Fibroblast of skin of left biceps (primary cell): ENCODE measurements at regions not wholly inside any gene's neighbourhood (a gene's known extent, or its start where the extent isn't known, plus 50 kb on each side); places are given as distances from the start of the nearest gene placed in this dataset.
"Not testable (repeated sequence)": the region's sequence is repeated elsewhere in the genome, so short reads cannot be mapped to it uniquely, and the experiment has no call there.

Experiments used
- DNase-seq, 2 experiments: peaks; one replicate each; pipeline ENCODE4 v3.0.0-alpha.2; 2013; ENCODE audit warnings: low read depth in 2 of 2

DNA sequence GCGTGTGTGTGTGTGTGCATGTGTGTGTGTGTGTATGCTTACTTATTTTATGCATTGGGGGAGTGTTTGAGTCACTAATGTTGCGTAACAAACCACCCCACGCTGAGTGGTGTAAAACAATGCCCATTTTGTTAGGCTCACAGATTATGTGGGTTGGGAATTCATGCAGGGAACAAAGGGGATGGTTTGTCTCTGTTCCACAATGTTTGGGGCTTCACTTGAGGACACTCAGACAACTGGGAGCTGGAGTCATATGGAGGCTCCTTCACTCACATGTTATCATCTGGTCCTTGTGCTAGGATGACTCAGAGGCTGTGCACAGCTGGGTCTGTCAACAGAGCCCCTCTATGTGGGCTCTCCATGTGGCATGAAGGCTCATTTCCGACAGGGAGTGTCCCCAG lies 51.3 kb upstream of the LARGE1 start:
- DNase-seq = no peak

DNA sequence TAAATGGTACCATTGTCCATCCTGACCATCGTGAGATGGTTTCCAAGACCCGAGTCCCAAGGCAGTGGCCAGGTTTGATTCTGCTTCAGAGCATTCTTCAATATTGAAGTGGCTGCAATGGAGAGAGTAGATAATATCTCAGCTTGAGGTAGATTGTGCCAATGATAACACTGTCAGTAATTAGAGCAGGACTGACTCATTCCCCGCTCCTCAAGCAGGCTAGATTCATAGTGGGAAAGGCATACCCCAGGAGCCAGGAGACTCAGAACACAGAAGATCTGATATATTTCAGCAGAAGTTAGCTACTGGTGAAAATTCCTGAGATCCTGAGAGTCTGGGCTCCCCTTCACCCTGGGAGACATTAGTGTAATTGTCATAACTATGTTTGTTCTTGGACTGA lies 55.6 kb upstream of the LARGE1 start:
- DNase-seq = no peak

DNA sequence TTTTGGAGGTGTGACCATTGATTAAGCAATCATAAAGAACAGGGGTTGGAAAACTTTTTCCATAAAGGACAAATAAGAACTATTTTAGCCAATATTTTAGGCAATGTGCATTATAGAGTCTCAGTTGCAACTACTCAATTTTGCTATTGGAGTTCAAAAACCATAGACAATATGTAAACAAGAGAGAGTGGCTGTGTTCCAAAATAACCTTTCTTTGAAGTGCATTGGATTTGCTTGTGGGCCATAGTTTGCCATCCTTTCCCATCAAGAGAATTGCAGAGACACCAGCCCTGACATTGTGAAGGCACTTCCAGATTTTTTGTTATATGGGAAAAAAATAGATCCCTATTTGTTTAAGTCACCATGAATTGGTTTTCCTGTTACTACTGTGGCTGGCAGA lies 63.3 kb upstream of the LARGE1 start:
- DNase-seq = no peak

DNA sequence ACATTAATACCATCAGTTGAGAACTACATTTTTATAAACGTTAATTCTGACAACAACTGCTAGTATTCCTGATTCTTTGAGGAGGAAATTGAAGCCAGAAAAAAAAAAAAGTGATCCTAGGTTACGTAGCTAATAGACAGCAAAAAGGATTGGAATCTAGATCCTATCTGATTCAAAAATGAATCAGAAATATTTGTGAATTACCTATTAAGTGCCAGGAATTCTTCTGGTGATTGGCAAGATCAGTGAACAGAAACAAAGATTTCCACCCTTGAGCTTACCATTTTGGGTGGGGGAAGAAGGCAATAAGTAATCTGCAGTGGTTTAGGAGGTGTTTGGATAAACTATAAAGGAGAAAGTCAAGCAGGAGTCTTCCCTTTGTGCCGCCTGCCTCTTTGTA lies 63.9 kb upstream of the LARGE1 start:
- no peak for DNase-seq

DNA sequence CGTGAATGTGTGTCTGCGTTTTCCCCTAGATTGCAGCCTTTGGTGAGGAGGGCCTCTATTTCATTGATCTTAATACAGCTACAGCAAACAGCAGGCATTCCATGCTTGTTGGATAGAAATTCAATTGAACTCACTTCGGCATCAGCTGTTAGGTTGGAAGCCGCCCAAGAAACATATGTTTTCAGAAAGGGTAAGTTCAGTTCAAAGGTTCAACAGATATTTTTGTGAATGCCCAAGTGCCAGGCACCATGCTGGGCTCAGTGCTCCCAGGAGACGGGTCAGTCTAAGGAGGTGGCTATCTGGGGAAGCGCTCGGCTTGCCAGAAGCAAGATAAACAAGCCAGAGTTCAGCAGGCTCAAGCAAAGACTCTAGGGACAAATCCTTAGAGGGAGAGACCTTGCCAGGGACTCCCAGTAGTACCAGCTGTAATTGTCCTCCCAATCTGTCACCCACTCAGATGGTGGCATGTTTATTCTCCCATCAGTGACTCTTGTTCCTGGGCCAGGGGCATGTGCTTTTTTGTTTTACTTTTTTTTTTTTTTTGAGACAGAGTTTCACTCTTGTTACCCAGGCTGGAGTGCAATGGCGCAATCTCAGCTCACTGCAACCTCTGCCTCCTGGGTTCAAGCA lies 64.5 kb upstream of the LARGE1 start:
- no peak for DNase-seq

DNA sequence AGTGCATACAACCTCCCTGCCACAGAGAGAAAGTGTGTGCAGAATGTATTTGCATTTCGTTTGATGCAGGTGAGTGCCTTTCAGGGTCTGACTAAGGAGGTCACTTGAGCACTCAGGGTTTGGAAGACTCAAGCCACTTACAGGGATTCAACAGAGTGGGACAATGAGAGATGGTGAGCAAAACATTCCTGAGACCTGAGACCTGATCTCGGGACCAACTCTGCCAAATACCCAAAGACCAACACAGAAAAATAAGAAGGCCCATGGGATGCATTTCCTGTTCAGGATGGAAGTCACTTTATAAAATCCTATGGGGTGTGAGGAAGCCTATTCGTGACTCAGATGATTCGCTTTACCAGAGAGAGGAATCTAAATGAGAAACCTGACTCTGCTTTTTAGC lies 65.2 kb upstream of the LARGE1 start:
- DNase-seq = no peak

DNA sequence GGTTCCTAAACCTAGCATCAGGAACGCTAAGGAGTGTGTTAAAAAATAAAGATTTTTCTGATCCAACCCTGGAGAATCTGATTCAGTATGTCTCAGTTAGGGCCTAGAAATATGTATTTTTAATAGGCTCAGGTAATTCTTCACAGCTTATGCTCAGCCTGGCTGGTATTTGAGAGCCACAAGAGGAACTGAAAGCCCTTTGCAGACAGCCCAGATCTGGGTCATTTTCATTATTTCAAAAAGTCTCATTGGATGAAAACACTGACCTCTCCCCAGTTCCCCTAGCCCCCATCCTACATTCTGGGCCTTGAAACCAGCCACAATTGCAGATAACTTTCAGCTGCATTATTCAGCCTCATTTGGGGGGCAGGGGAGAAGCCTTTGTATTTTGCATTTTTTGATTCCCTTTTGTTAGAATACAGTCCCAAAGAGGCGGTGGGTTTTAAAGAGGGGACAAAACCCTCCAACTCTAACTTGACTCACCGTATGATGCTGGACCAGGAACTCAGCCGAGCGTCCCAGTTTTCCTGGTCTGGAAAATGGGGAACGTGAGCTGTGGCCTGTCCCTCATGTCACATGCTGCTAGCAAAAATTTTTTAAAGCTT lies 66.0 kb upstream of the LARGE1 start:
- no peak for DNase-seq

DNA sequence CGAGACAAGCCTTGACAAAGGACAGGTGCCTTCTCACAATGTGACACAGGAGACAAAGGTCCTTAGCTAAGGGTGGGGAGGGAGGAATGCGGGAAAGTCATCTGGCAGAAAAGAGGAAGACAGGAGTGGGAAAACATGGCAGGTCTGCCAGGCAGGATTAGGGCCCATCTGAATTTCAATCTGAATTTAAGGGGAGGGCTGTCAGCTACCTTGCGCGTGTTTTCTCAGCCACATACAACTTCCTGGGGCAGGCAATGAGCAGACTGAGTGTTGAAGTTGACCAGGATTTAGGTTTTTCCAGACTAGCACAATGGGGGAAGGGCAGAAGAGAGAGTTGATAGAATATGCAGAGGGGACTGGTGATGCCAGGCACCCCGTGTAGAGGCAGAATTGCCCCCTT lies 66.7 kb upstream of the LARGE1 start:
- no peak for DNase-seq

DNA sequence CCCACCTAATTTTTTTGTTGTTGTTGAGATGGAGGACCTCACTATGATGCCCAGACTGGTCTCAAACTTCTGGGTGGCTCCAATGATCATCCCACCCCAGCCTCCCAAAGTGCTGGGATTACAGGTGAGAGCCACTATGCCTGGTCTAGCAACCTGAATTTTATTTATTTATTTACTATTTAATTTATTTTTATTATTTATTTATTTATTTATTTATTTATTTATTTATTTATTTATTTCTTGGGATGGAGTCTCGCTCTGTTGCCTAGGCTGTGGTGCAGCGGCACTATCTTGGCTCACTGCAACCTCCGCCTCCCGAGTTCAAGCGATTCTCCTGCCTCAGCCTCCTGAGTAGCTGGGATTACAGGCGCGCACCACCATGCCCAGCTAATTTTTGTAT lies 69.0 kb upstream of the LARGE1 start:
- not testable (repeated sequence) for DNase-seq

DNA sequence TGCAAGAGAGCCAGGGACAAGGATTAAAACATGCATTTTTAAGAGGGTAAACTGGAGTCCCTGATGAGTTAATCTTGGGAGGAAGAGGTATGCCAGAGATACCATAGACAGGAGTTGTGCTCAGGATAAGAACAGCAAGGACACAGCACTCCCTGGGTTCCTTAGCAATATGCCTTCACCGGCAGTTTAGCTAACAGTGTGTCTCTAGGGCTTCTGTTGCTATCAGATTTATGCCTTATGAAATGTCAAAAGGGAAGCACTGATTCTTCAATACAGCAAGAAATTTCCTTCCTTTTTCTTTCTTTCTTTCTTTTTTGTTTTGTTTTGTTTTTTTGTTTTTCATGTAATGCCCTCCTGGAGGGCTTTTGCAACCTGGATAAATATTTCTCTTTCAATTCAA lies 71.3 kb upstream of the LARGE1 start:
- DNase-seq = no peak

DNA sequence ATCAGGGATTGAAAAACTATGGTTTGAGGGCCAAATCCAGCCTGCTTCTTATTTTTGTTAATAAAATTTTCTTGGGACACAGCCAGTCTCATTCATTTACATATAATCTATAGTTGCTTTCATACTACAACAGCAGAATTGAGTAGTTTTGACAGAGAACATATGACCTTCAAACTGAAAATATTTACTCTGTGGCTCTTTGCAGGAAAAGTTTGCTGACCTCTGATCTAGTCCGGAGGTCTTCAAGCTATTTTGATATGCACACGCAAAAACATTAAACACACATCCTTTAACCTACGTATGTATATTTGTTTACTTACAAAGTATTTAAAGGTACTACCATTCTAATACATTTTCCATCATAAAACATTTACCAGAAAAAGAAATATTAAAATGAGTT lies 76.5 kb upstream of the LARGE1 start:
- no peak for DNase-seq

DNA sequence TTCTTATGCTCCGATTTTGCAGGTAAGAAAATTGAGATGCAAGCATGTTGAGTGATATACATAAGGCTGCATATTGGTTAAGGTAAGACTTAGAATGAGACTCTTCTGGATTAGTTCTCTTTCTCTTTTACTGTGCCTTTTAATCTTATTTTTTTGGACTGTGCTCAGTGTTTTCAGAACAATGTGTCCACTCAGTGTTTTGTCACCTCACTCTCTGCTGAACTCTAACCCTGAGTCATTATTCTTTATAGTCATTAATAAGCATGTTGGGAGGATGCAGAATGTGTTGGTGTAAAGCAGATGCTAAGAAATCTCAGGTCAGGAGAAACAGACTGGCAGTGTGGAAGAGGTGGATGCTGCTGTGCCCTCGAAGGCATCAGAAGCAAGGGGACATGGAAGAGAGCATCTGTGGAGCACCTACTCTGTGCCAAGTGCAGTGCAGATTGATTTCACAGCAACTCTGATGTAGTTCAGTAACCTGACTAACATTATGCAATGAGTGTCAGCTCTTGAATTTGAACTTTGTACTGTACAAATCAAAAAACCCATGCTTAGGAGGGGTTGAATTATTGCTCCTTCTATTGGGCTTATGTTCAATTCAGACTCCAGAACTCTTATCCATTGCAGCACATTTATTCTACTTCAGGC lies 80.7 kb upstream of the LARGE1 start:
- DNase-seq = no peak

DNA sequence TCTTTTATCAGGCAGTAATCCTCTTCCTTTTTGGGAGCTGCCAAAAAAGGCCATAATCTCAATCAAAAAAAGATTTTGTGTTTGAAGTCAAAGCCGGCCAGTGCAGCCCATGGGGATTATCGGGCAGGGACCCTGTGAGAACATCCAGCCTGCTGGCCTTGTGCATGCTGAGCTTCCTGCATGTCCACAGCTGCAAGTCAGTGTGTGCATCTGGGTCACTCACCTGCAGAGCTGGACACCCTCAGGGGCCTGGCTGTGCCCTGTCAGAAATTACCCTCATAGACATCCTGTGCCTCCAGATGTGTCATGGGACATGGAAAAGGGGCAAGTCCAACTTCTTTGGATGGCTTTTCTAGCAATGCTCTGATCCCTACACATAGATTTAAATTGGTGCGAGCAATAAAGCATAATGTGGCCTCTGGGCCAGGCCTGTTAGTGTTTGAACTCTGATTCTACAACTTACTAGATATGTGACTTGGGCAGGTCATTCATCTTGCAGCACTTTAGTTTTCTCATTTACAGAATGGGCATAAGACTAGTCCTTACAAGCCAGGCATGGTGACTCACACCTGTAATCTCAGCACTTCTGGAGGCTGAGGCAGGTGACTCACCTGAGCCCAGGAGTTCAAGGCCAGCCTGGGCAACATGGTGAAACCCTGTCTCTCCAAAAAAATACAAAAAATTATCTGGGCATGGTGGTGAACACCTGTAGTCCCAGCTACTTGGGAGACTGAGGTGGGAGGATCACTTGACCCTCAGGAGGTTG lies 81.6 kb upstream of the LARGE1 start:
- no peak for DNase-seq

DNA sequence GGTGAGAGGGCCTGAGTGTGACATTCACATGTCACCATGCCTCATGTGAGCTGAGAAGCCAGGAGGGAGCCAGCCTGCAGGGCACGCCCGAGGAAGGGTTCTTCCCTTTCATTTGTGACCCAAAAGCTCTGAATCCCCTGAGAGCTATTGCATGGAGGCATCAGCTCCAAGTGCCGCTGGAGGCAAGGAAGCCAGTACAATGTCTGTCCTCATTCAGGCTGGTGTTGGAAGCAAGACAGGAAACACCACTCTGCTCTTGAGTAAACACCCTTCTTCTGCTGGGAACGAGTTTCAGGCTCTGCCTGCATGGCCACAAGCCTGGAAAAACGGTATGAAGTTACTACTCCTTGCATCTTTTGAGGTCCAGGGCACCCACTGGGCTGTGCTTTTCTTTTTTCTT lies 83.8 kb upstream of the LARGE1 start:
- no peak for DNase-seq

DNA sequence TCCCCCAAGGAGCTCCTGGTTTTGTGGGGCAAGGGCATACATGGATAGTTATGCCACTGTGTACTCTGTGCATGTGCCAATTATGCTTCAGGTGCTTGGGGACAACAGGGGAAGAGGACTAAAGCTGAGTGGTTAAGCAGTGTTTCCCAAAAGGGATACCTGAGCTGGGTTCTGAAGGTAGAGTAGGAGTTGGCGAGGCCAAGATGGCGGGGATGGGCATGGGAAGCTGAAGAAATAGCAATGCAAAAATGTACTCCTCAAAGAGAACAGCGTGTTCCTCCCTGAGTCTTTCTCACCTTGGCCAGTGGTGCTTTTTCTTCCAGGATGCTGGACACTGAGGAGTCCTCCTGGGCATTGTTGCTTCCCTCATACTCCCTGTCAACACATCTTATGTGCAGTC lies 90.0 kb upstream of the LARGE1 start:
- DNase-seq = no peak

DNA sequence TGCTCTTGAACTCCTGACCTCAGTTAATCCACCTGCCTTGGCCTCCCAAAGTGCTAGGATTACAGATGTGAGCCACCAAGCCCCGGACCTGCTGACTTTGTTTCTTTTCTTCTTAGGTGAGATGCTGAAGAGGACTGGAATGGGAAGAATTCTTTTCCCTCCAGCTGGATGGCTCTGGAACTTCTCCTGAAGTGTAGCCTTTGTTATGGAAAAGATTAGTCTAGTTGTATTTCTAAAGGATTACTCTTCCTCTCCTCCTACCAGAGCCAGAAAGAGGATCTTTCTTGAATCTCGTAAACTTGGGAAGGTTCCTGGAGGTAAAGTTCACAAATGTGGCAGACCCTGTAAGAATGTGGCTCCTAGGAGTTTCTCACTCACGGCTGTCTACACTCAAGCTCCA lies 95.4 kb upstream of the LARGE1 start:
- DNase-seq = no peak

DNA sequence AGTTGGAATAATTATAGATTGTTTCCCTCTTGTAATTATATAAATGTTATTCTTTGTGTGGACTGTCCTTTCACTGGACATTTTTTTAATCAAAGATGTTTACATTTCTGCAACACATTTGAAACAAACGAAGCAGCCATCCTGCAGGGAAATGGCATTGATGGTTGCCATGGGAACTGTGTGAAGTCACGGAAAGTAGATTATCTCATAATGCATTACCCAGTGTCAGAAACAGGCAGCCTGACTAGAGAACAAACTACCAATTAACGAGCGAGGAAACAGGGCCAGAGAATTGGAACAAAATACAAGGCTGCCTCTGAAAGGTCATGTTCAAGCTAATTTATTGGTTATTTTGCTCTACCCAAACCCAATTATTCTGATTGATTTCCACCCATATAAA lies 96.9 kb upstream of the LARGE1 start:
- DNase-seq = no peak

DNA sequence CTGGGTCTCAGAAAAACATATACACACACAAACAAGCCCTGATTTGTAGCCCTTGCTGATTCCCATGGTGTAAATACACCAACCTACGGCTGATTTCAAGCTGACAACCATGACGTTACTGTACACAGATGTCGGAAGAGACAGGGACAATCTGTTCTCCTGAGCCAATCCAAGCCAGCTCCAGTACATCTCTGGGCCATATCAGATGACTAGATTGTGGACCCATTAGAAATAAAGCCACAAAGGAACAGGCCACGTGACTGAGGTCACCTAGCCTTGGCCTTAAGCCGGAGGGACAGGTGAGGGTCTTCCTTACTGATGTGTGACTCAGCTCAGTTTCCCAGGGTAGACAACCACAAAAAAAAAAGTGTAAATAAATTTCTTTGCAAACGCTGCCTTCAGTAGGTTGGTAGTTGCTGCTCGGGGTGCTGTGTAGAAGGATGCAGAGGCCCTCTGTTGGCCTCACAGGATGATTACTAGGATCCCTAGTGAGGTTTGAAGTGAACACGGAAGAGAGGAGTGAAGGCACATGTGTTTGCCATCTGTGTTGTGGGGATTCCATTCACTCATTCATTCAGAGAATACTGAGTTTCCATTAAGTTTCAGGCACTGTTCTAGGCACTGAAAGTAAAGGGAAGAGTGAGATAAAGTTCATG lies 99.0 kb upstream of the LARGE1 start:
- DNase-seq = no peak

DNA sequence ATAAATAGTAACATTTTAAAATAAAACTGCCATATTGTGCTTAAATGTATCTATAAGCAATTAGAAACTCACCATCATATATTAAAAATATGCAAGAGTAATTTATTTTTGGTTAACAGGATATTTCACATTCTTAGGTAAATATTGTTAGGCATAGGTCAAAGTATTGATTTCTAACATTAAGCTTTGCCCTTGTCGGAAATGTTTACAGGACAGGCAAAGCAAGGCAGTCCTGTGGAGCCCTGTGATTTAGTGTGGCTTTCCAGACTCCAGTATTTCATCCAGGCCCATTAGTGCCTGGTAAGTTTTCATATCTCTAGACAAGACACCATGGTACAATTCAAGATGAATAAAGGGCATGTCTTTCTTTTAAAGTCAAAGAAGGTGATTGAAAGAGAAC lies 114.9 kb upstream of the LARGE1 start:
- DNase-seq = no peak

DNA sequence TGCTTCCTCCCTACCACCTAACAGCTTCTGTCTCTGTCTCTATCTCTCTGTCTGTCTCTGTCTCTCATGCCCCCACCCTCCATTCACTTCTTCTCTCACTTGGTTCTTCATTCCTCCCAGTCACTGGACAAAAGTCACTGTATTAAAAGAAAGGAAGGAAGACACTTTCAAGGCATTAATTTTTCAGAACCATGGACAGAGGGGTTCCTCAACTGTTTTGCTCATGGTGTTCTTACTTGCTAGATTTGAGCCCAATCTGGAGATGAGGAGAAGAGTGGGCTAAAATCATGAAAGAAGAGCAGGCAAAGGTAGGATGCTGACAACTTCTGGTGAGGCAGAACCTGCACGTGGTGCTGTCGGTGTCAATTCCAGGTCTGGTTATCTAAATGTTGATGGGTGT lies 116.7 kb upstream of the LARGE1 start:
- no peak for DNase-seq

DNA sequence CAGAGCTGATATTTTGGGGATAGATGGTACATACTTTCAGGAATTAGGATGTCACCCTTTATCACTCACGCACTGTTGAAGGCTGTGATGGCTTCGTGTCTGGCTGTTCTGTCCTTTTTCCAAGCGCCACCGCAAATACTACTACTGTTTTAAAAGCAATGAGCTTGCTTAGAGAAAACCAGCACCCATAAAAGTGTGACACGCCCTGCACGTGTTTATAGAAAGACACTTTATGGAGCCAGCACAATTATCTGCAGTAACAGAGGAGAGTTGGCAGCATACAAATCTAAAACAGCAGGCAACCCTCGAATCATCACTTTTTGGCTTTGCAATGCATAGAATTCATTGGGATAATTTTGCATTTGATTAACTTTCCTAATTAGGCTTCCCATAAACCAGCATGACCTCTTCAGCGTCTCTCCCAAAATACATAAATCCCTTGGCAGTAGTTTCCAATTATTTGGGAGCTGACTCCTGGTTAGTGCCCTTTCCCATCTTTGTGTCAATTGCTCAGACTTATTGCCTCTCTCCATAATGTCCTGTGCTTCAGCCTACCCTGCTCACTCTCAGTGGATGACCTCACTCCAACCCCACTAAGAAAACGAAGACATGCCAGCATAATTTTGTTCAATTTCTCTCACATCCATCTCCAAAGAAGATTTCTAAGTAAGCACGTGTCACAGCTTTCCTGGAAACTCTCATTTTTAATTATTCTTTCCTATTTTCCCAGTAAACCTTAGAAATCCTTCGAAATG lies 118.7 kb upstream of the LARGE1 start:
- DNase-seq = no peak

DNA sequence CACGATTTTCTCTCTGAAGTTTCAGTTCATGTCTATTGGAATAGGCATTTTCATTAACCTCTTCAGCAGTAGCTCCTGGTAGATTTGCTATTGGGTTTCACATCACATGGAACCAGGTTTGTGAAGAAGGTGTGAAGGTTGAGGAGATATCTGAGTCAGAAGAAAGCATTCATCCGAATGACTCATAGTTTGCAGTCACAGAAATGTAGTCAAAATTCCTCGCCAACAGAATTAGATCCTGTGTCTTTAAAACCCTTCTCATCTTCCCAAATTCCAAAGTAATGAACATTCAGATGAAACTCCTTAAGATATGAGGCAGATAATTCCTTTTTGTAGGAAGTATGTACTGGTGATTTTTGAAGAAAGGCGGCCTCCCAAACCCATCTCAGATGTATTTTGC lies 125.0 kb upstream of the LARGE1 start:
- no peak for DNase-seq
